ENCODE measurements at regions not wholly inside any gene's neighbourhood (a gene's known extent, or its start where the extent isn't known, plus 50 kb on each side); places are given as distances from the start of the nearest gene placed in this dataset.

GRCh38 chr1:228901936-228902681 is 166.8 kb downstream of the RHOU start:
- H3K9ac ChIP-seq (ENCODE audit: low read length): no peak overlapping the region
- H3K4me2 ChIP-seq (ENCODE audit: low read length): no peak overlapping the region
- H2AFZ ChIP-seq (ENCODE audit: low read depth, low read length): no peak overlapping the region
- H3K27me3 ChIP-seq (ENCODE audit: insufficient read depth, low read depth, low read length): no peaks in the 10 kb centered on the region
- no peaks in the 10 kb centered on the region for H3K9me2 ChIP-seq (ENCODE audit: insufficient read depth, low read length)
- H3K9me3 ChIP-seq (ENCODE audit: low read length): no peaks in the 10 kb centered on the region
- H3K27ac ChIP-seq (ENCODE audit: low read length): no peak overlapping the region
- H3K4me3 ChIP-seq (ENCODE audit: low read length): no peak overlapping the region
- TF ChIP-seq REST (IDR thresholded peaks at IDR 0.05; ENCODE audit: borderline replicate concordance) (no peak), POLR2AphosphoS5 (IDR thresholded peaks at IDR 0.05) (no peak), EP300 (conservative IDR thresholded peaks at IDR 0.05; ENCODE audit: poor library complexity, severe bottlenecking) (no peak), CTCF (IDR thresholded peaks at IDR 0.05; ENCODE audit: poor library complexity, severe bottlenecking) (no peak), MXI1 (conservative IDR thresholded peaks at IDR 0.05; ENCODE audit: poor library complexity, severe bottlenecking) (no peak), EZH2 (IDR thresholded peaks at IDR 0.05; ENCODE audit: borderline replicate concordance, insufficient read depth, low read length, poor library complexity, severe bottlenecking) (no peak), TAF1 (IDR thresholded peaks at IDR 0.05; ENCODE audit: low read depth) (no peak), RAD21 (conservative IDR thresholded peaks at IDR 0.05) (no peak), SMC3 (conservative IDR thresholded peaks at IDR 0.05; ENCODE audit: poor library complexity) (no peak)
- H3K79me2 ChIP-seq (replicated peaks; ENCODE audit: insufficient read depth, low read length): no peaks in the 10 kb centered on the region
- no peaks in the 10 kb centered on the region for H3F3A ChIP-seq (ENCODE audit: insufficient read depth, low read length, poor library complexity, severe bottlenecking)
- no peaks in the 10 kb centered on the region for H3K36me3 ChIP-seq (ENCODE audit: insufficient read depth, low read length)
- no peaks in the 10 kb centered on the region for H4K20me1 ChIP-seq (ENCODE audit: insufficient read depth)

- Histone ChIP-seq H3K4me2 (ENCODE audit: low read length) (no peak overlapping the region), H3K9ac (ENCODE audit: low read length) (no peak overlapping the region), H3K9me2 (ENCODE audit: insufficient read depth, low read length) (no peaks in the 10 kb centered on the region), H3K36me3 (ENCODE audit: insufficient read depth, low read length) (no peaks in the 10 kb centered on the region), H3K27ac (ENCODE audit: low read length) (no peak overlapping the region), H3K79me2 (replicated peaks; ENCODE audit: insufficient read depth, low read length) (no peaks in the 10 kb centered on the region), H4K20me1 (ENCODE audit: insufficient read depth) (no peaks in the 10 kb centered on the region), H3K4me3 (ENCODE audit: low read length) (no peak overlapping the region), H2AFZ (ENCODE audit: low read depth, low read length) (no peak overlapping the region), H3K27me3 (ENCODE audit: insufficient read depth, low read depth, low read length) (no peaks in the 10 kb centered on the region), H3F3A (ENCODE audit: insufficient read depth, low read length, poor library complexity, severe bottlenecking) (no peaks in the 10 kb centered on the region), H3K9me3 (ENCODE audit: low read length) (no peaks in the 10 kb centered on the region)
- TF ChIP-seq SMC3 (conservative IDR thresholded peaks at IDR 0.05; ENCODE audit: poor library complexity): no peak
- no peak for TF ChIP-seq CTCF (IDR thresholded peaks at IDR 0.05; ENCODE audit: poor library complexity, severe bottlenecking)
- no peak for TF ChIP-seq EZH2 (IDR thresholded peaks at IDR 0.05; ENCODE audit: borderline replicate concordance, insufficient read depth, low read length, poor library complexity, severe bottlenecking)
- TF ChIP-seq REST (IDR thresholded peaks at IDR 0.05; ENCODE audit: borderline replicate concordance): no peak
- no peak for TF ChIP-seq EP300 (conservative IDR thresholded peaks at IDR 0.05; ENCODE audit: poor library complexity, severe bottlenecking)
- no peak for TF ChIP-seq POLR2AphosphoS5 (IDR thresholded peaks at IDR 0.05)
- no peak for TF ChIP-seq TAF1 (IDR thresholded peaks at IDR 0.05; ENCODE audit: low read depth)
- TF ChIP-seq MXI1 (conservative IDR thresholded peaks at IDR 0.05; ENCODE audit: poor library complexity, severe bottlenecking): no peak
- no peak for TF ChIP-seq RAD21 (conservative IDR thresholded peaks at IDR 0.05)
These were observed 167.6 kb downstream of the RHOU start for GRCh38 chr1:228902781-228903433.
